H54 (cell line): ENCODE measurements at regions not wholly inside any gene's neighbourhood (a gene's known extent, or its start where the extent isn't known, plus 50 kb on each side); places are given as distances from the start of the nearest gene placed in this dataset.

Experiments
- DNase-seq: peaks from one replicate; pipeline ENCODE4 v3.0.0; 2011; ENCODE audit warnings: low spot score, mixed read lengths; ENCODE audit not compliant: insufficient read length
- FAIRE-seq: peaks from 3 replicates; lab custom pipeline; 2011; peaks lifted over from hg19 to GRCh38; lab: Jason Lieb, UNC
- POLR2A ChIP-seq: IDR thresholded peaks from 2 replicates; pipeline ENCODE4 v1.6.1; 2011; ENCODE audit warnings: low read depth, mild to moderate bottlenecking, low read length

DNA sequence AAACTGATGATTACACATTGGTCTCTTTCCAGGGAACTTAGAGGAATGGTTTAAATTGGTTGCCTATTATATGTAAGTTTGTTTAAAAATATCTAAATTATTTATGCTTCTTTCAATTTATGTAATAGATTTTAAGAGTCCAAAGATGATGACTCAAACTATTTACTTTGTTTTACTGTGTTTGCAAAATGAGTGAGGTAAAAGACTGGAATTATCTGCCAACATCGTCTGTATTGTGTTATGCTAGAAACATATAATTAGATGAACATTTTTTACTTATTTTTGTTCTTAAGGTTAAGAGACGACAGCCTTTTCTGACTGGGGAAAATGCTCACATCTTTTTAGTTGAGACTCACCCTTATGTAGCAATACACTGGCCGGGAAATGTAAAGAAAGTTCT lies 51.1 kb upstream of the SYTL5 start:
- no peak for TF ChIP-seq POLR2A
- DNase-seq: no peak
- no peak for FAIRE-seq

DNA sequence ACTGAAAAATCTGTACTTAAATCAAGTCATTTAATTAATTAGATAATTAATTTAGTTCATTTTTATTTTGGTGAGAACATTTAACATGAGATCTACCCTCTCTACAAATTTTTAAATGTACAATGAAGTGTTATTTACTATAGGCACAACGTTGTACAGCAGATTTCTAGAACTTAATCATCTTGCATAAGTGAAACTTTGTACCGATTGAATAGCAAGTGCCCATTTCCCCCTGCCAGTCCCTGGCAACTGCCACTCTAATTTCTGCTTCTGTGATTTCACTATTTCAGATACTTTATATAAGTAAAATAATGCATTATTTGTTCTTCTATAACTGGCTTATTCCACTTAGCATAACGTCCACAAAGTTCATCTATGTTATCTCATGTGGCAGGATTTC lies 50.1 kb upstream of the SYTL5 start:
- DNase-seq: no peak
- TF ChIP-seq POLR2A: no peak
- FAIRE-seq: no peak
